HG02623 (cell line): ENCODE measurements at regions not wholly inside any gene's neighbourhood (a gene's known extent, or its start where the extent isn't known, plus 50 kb on each side); places are given as distances from the start of the nearest gene placed in this dataset.

ENCODE experiments used
- ATAC-seq: cut with Tn5 transposase; IDR thresholded peaks from one replicate; pipeline ENCODE4 v1.9.1; 2021; ENCODE audit warnings: moderate library complexity; ENCODE audit not compliant: unreplicated experiment

GRCh38 chr16:6547131-6547530 is 785.5 kb upstream of the RBFOX1 start:
- no peak for ATAC-seq

GRCh38 chr16:6545329-6545728 is 787.3 kb upstream of the RBFOX1 start:
- ATAC-seq = no peak

GRCh38 chr16:6541267-6541666 is 791.4 kb upstream of the RBFOX1 start:
- ATAC-seq = no peak

DNA sequence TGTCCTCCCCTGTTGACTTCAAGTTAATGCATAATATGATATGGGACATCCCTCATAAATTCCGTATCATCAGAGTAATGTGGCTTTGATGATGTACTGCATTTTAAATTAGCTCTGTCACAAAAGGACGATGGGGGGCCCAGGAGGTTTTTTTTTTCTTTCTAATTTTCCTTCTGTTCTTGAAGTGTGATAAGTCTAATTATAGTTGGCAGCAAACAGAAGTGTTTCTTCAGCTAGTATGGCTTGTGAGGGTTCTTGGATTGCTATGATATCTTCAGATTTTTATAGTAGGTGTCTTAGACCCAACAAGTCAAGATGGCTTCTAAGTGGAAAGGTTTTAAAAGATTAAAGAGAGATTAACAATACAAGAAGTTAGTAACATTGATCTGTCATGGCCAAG is 796.2 kb upstream of the RBFOX1 start:
- no peak for ATAC-seq

GRCh38 chr16:6531067-6531466 is 801.6 kb upstream of the RBFOX1 start:
- no peak for ATAC-seq

- ATAC-seq = no peak
Measured at GRCh38 chr16:6528217-6528616, 804.4 kb upstream of the RBFOX1 start.

DNA sequence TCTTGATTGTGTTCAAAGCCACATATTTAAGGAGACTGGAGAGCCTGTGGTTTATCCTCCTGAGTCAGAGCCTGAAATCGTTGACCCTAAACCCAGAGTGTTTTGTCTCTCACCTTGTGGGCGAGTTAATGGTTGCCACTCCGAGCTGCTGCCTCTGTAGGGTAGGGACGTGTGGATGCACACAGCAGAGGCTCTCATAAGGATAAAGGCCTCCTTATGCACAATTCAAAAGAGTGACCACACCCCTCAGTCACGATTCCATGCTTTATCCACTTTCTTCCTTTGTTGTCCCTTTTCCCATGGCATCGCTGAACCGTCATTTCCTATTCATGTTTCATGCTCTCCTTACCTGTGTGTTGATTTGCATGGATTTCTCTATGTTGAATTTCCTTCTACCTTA is 805.0 kb upstream of the RBFOX1 start:
- no peak for ATAC-seq

- no peak for ATAC-seq
Measured at GRCh38 chr16:6524501-6524900, 808.1 kb upstream of the RBFOX1 start.

DNA sequence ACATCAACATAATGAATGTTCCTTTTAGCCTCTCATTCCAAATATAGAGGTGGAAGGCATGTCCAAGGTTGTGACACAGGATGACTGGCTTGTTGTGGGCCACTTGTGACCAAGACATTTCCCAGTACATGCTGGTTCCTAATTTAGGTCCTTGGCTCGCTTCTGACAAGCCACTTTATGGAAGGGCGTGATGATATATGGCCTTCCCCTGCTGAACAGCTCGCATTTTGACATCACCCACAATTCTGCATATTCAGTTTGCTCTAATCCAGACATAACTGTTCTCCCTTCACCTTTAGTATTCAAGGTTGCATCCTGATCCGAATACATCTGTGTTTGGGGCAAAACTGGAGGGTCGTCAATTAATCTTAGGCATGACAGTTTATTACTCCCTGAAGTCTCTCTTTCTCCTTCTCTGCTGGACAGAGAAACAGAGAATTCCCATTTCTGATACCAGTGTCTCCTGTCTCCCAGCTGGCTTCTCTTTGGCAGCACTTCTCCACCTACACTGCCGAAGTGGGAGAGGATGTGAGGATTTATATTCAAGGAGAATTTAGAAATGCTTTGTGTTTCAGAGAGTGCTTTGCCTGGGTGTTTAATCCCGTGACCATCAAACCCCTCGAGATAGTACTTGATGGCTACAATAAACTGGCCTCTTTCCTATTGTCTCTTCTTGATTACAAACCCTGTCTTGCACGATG is 815.5 kb upstream of the RBFOX1 start:
- no peak for ATAC-seq

DNA sequence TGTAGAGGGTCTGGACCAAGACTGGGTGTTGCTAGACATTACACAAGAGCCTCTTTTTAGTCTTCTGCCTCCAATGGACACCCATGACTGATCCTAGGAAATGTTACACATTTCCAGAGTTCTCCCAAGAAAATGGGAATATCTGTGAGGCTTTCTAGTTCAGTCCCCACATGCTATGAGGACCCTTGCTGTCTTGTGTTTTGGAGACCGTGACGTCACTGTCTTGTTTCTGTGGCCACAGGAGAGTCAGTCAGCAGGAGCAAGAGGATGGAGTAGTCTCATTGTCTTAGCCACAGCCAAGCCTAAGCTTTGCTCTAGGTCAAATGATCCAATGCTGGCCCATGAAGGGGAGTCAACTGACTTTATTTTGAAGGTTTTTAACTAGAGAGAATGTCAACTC is 820.1 kb upstream of the RBFOX1 start:
- no peak for ATAC-seq

- ATAC-seq = no peak
Measured at GRCh38 chr16:6510261-6510660, 822.4 kb upstream of the RBFOX1 start.

DNA sequence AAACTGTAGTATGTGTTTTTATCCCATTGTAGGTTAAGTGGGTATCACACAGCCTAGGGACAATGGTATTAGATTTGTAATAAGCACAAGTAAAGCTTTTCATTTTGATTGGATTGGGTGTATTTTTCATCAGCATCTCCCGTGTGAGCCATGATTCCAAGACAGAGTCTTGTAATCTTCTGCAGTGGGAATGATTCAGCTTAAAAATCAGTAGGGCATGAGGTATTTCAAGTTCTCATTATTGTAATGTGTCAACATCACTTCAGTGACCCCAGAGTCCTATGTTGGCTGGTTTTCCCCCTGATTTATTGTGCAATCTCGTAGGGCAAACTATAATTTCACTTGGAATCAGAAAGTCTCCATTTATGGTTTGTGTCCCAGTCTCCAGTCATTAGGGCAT is 833.2 kb upstream of the RBFOX1 start:
- ATAC-seq = no peak

- no peak for ATAC-seq
Measured at GRCh38 chr16:6498858-6499257, 833.8 kb upstream of the RBFOX1 start.

GRCh38 chr16:6496996-6497395 is 835.6 kb upstream of the RBFOX1 start:
- ATAC-seq = no peak

DNA sequence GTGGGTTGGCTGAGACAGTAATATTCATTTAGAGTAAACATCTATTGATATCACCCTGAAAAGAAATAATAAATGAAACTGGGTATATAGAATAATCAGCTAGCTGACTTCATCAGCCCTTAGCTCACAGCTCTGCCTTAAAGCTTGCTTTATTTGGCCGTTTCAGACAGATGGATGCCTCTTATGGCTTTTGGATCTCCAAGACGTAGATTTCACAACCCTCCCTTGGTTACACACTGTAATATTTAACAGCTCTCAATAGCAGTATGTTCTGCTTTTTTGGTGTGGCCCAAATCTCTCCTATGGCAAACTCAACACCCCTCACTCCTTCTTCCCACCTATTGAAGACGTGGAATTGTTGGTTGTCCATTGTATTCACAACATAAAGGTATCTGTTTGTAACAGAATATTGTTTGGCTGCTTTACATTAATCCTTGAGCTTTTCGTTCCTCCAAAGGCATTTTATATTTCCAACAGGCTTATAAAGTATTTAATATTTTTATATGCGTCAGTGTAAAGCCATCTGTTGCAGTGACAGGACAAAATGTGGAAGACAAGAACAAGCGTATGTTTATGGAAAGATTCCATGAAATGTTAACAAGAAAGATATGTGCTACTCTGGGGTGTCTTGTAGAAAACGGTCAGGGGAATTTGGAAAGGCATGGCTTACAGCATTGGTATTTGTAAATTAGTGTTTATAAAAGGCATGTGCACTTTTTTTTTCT is 837.0 kb upstream of the RBFOX1 start:
- ATAC-seq = no peak

- ATAC-seq = no peak
Measured at GRCh38 chr16:6494716-6495115, 837.9 kb upstream of the RBFOX1 start.

DNA sequence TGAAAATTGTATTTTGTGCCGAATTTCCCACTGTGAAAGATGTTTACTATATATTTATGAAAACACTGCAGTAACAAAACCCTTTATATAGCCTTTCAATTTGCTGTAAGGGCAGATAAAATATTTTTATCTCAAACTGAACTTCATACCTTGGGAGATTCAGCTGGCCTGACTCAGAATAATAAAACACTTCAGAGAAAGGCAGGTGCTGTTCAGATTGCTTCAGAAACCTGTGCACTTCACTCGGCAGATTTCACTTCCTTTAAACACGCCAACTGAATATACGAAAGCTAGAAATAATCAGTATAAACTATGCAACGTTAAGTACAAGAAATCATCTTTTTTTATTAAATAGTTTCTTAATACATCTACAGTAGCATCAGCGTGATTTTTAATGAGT is 839.1 kb upstream of the RBFOX1 start:
- no peak for ATAC-seq

DNA sequence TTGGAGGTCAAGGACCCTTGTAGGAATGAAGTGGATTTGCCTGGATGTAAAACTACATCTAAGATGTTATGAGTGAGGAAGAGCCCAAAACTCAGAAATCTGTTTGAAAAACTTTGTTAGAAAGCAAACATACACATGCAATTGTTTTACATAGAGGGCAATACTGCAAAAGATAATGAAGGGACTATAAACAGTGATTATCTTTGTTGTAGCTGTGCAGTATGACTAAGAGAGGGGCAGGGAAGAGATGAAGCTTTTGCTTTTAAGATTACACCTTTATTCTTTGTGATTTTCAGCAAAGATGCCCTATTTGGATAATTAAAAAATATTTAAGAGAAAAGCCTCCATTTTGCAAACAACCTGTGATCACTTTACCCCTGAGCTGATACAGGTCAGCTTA is 839.9 kb upstream of the RBFOX1 start:
- ATAC-seq = no peak

DNA sequence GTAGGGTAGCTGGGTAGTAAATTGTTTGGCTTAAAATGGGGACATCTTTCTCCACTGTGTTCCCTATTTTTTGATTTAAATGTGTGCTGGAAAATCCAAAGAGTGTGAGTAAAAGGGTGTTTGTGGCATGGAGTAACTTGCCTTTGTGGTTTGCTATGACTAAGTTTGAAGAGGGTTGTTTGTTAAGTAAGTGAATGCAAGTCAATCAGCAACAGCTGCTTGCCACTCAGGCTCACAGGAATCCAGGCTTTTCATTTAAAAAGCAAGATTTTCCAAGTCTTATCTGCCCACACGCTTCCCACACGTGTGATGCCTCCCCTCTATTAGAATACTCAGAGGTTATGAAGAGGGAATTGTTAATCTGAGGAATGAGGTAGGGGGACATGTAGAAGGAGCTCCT is 847.7 kb upstream of the RBFOX1 start:
- ATAC-seq = no peak

DNA sequence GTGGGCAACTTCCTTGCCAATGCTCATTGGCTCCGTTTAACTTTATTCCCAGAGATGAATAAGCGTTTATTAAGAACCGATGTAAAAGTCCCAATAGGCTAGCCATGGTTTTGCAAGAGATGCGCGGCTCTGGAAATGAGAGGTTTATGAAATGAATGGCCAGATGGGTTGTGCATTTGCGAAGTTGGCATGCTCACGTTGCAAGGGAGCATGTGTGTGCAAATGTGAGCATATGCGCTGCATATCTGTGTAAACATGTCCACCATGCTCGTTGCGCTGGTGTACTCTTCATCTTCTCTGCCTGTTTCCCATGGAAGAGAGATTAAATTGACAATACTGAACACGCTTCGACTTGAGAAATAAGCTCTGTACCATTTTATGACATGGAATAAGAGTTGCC is 848.6 kb upstream of the RBFOX1 start:
- ATAC-seq = no peak

DNA sequence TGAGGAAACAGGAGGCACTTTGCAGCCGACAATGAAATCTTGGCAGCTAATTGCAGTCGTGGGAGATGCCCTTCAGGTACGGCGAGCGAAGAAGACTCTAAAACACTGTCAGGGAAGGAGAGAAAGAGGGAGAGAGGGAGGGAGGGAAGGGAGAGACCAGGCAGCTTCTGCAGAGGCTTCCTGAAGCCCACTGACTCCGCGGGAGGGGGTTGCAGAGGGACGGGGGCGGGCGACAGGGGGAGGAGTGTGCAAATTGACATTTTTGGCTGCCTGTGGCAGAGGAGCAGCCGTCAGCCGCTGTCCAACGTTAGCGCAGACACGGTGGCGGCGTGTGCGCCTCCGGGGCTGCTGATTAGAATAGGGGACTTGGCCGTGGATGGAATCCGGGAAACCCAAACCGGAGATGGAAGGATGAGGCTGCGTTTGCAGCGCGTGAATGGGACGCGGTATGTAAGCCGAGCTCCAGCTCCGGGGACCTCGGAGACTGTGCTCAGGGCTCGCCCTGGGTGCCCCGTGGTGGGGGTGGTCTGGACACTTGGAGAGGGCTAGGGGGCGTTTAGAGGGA is 849.1 kb upstream of the RBFOX1 start:
- ATAC-seq = no peak

GRCh38 chr16:6482696-6483468 is 849.8 kb upstream of the RBFOX1 start:
- no peak for ATAC-seq
